ENCODE measurements at regions not wholly inside any gene's neighbourhood (a gene's known extent, or its start where the extent isn't known, plus 50 kb on each side); places are given as distances from the start of the nearest gene placed in this dataset.

DNA sequence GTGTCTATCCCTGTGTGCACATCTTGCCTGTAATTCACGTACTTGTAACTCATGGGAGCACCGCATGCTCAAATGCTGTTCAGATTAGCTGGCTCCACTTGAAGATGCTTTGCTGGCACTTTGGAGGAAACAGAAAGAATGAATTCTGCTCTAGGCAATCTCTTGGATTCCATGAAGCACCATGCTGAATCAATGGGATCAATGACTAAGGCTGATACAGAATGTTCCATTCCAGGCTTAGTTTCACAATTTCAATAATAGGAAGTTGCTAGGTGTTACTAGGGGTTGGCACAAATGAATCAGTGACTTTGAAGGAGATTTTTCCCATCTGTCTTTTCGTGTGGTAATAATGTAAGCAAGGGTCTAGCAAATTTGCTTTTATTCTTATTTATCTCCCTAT lies 328.8 kb downstream of the OSR1 start:
- ATAC-seq, result no peak

DNA sequence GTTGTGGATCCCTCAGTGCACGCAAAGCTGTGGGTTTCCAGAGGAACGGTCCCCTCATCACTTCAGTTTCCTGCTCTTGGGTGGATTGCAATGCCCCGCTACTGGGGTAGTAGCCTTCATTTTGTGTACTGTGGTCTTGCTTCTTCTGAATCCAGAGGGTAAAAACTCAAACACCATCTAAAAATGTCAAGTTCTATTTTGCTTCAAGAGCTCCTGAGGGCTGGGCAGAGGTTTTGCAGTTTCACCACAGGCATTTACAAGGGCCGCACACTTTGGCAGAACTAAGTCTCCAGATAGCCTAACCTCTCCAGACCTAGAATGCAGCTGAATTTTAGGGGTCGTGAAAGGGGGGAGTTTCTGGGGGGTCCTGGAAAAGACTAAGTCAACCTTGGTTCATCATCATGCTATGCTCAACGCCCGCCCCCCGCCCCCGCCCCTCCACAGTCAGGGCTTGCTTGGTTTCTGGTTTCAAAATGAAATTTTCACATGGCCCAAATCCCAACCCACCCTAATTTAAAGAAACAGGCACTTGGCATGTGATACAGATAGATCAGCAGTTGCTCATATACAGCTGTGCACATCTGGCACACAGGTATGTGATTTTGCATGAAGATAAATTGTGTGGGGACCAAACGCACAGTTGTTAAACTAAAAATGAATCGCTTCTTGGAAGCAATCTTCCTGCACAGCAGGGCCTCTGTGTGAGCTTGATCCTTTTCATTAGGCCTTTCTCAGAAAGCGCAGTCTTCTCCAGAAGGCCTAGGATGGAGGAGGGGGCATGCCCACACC lies 329.6 kb downstream of the OSR1 start:
- no peak for ATAC-seq

DNA sequence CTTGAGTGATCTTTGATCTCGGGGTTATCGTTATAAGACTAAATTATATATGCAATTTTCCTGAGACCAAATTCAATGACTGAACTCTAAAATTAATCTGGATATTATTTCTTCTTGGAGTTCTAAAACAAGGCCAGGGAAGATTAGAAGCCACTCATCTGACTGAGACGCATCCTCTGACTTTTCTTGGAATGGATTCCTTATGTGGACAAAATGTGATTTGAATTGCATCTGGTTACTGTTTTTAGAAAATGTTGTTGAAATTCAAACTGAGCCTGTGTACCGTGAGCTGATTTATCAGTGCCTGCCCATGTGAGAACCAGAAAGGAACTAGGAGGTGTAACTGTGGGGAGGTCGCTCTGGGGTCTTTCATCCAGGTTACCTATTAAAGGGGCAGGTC lies 330.8 kb downstream of the OSR1 start:
- no peak for ATAC-seq

DNA sequence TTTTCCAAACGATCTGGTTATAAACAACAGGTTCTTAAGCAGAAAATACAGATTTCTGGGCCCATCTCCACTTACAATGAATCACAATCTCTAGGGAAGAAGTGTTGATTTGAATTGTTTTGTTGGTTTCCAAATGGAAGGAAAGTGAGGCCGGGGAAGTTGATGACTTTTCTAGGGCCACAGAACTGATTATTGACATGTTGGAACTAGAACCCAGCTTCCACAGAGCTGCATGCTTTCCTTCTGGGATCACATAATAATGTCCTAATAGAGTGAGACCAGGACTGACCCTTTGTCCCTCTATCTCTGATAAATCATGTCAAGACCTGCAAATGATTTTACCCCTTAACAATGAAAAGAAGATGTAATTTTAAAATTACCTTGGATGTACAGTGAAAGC lies 332.2 kb downstream of the OSR1 start:
- ATAC-seq, result no peak

DNA sequence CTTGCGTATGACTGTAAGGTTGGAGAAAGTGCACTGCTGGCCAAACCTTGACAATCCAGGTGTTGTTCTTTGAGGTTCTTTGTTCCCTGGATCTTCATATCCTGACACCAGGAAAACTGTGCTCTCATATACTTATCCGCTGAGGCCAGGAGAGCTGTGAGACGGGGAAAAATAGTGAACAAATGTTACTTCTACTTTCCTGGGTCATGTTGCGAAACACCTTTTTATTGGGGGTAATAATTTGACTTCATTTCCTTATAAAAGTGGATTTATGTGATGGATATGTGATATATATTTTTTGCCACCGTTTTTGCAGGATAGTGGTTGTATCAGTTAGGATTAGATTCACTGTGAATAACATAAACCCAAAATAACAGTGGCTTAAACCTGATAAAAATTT lies 336.1 kb downstream of the OSR1 start:
- no peak for ATAC-seq

DNA sequence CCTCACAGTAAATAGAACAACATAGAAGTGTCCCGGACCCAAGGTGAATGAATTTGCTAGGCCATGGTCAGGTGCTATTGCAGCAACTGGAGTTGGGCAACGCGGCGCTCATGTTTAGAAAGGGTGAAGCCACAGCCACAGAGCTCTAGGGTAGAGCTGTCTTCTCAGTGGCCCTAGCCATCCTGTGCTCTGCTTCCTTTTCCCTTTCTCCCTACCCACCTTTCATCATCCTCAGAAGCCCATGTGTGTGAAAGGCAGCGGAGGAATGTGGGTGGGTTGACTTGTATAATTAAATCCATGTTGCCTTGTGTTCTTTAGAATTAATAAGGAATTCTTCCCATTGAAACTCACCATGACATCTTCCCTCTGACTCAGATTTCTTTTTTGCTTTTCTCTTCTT lies 336.7 kb downstream of the OSR1 start:
- ATAC-seq, result no peak

DNA sequence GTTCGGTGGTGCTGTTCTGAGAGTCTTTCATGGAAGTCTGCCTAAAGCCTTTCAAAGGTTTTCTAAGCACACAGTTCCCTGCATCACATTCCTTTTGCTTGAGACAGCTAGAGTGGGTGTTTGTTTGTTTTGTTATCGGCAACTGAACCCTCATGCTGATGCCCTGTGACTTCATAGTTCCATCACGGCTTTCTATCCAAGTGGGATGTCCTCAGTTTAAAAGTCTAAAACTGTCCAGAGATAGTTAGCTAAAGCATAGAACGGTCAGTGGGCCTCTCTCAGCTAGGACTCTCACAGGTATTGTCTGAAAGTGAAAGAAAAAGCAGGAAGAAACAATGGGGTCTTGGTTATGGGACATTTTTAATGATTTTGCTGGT lies 337.3 kb downstream of the OSR1 start:
- no peak for ATAC-seq

DNA sequence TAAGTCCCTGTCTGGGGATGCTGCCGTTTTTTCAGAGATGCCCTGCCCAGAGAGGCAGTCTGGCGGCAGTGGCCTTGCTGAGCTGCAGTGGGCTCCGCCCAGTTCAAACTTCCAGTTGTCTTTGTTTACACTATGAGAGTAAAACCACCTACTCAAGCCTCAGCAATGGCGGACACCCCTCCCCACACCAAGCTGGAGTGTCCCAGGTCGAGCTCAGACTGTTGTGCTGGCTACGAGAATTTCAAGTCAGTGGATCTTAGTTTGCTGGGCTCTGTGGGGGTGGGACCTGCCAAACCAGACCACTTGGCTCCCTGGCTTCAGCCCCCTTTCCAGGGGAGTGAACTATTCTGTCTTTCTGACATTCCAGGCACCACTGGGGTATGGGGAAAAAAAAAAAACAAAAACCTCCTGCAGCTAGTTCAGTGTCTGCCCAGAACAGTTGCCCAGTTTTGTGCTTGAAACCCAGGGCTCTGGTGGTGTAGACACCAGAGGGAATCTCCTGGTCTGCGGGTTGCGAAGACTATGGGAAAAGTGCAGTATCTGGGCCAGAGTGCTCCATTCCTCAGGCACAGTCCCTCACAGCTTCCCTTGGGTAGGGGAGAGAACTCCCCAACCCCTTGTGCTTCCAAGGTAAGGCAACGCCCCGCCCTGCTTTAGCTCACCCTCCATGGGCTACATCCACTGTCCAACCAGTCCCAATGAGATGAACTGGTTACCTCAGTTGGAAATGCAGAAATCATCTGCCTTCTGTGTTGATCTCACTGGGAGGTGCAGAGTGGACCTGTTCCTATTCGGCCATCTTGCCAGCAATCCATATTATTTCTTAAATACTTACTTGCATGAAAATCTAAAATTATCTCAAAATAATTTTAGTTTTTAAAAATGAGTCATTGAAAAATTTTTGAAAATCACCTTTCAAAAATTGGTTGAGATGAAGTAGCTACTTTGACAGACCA lies 338.0 kb downstream of the OSR1 start:
- ATAC-seq, result no peak

DNA sequence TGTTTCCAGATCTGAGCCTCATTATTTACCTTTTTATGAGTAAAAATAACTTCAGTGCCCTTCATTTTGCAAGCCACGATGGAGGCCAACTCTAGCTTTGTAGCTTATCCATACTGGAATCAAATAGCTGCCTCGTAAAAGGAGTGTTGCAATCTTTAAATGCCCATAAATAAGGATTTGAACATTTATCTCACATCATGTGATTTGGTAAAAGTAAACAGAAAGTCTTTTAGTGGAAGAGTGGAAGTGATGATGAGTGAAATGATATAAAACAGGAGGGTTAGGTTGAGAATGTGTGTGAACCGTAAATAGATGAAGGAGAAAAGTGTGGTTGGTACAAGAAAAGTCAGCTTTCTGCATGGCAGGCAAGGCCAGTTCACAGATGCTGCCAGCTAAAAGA lies 348.9 kb downstream of the OSR1 start:
- ATAC-seq, result no peak

DNA sequence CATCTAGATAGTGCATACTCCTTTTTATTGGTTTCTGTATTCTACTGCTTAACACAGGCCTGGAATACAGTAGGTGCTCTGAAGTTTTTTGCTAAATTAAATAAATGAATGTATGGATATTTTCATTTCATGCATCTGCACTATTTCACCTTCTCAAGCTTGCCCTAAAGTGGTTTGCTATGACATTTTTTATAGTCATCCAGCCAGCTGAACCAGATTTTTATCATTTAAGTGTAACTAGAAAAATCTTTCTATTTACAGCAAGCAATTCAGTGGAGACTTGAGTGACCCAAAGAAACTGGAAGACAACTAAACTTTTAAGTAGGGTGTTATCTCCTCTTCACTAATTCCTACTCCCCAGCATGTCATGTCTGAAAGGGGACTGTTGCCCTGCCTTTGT lies 354.9 kb downstream of the OSR1 start:
- no peak for ATAC-seq

DNA sequence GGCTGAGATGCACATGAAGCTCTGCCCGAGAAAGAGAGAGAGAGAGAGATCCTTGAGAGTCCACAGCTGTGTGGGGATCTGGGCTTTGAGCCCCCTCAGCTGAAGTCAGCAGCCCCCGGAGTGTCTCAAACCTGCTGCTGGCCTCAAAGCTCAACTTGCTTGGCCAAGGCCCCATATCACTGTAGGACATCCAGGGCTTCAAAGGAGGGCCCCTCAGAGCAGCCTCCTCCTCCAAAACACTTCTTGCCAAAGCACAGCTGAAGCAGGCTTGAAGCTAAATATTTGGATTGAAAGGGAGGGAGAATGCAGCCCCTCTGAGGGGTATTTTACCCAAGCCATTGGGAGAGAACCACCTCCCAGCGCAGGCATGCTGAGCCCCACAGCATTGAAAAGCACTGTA lies 357.6 kb downstream of the OSR1 start:
- ATAC-seq, result no peak

DNA sequence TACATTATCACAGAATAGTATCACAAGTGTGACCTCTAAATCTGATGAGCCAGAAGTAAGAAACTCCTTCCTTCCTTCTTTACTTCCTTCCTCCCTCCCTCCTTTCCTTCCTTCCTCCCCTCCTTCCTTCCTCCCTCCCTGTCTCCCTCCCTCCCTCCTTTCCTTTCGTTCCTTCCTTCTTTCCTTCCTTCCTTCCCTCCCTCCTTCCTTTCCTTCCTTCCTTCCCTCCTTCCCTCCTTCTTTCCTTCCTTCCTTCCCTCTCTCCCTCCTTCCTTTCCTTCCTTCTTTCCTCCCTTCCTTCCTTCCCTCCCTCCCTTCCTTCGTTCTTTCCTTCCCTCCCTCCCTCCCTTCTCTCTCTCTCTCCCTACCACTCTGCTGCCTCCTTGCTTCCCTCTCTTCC lies 359.2 kb downstream of the OSR1 start:
- ATAC-seq, result no peak

DNA sequence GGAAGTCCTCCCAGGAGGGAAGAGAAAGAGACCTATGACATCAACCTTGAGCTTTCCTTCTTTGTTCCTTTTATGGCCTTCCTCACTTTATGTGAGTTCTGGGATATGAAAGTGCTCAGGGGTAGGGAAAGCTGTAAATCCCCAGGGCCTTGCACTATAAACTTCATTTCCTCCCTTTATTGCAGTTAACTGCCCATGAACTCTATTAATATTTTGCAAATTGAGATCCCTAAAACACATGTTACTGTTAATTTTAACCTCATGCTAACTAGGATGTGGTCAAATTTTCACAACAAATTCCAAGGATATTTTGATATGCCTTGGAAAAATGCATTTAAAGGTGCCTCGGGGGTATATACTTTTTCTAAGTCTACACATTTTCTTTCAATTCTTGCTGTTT lies 359.9 kb downstream of the OSR1 start:
- no peak for ATAC-seq

DNA sequence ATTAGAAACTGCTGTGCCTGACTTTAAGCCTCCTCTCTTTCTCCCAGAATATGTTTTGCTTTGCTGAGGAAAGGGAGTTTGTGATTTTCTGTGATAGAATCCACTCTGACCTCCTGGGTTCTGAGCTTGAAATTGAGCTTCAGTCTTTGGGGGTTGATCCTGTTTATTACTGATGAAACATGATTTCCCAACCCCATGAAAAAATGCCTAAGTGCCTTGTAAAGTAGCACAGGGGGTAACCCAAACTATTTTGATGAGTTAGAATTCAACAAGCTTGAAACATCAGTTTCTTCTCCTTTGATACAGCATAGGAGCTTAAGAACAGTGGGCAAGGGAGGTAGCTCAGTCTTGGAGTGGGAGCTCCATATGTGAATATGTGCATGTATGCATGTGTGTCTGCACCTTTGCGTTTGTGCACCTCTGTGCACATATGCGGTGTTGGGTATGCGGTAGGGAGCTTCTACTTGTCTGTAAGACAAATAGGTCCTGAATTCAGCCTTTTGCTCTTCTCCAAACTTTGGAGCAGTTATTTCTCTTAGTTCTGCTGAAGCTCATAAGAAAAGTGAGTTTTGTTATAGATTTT lies 364.6 kb downstream of the OSR1 start:
- ATAC-seq, result no peak

DNA sequence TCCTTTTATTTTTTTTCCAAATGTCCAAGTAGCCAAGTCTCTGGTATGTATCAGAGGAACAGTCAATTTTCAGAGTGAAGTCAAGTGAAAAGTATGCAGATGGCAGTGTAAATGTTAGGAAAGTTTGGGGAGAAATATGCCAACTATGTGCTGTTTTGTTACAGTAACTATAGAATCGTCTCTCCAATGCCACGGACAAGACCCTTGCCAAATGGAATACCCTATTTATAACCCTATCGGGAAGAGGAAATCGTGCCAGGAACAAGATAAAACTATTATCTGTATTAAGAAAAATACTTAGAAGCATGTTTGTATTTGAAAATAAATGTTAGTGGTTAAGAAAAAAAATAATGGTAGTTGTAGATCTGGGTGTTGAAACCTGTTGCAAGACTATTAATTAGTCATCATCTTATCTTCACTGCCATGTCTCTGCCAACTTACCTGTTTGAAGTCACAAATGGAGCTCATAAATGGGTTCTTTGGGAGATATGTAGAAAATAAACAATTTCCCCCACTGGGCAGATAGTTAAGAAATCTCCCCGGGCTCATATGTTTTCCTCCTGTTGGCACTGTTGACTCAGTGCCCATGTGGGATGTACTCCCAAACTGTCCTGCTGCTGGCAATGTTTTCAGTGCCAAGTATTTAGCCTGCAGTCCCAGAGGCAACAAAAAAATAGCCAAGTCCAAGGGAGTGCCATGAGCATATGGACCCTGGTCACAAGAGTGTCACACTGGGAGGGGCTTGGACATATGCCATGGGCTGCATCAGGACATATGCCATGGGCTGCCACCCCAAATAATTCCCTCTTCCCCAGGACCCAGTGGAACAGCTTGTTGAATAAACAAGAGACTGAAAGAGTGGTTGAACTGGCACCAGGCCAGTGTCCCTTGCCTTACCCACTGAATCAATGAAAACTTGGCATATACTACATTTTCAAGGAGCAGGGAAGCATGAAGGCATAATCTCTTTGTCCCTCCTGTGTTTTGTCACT lies 366.9 kb downstream of the OSR1 start:
- ATAC-seq, result no peak

DNA sequence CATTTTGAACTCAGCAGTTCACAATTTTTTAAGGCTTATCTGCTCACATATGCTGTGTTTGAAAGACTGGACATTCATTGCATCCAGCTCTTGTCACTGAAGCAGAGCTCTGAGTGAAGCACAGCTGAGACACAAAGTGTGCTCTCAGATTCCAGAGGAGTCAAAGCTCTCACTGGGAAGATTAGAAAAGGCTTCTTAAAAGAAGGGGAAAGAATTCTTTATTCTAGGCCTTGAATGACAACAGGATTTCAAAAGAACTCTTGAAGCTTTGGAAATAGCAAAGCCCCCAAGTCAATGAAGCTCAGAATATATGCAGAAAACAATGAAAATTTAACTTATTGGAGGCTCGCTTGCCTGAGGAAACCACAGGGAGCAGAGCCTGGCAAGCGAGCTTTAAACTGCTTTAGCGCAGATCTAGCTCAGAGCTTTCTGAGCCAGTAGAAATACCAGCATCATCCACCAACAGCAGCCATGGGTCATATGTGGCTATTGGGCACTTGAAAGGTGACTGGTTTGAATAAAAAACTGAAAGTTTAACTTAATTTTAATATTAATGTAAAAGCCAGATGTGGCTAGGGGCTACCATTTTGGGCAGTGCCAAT lies 369.7 kb downstream of the OSR1 start:
- no peak for ATAC-seq

DNA sequence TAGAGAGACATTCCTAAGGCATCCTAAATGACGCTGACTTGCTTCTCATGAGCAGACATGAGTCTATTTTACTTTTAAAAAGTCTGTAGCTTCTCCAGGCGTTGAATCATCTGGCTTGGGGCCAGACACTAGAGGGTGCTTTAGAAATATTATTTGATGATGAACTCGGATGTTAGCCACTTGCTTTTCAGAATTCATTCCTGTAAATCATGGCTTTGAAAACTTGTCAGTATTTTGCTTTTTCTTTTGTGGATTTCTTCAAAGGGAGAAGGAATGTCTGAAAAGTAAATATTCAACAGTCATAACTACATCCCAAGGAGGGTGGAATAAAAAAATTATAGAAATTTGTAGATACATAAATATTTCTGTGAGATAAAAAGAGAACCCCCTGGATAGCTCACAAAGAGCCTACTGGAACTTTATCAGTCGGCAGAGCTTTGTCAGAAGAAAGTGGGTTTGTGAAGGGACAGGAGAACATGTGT lies 370.8 kb downstream of the OSR1 start:
- no peak for ATAC-seq

DNA sequence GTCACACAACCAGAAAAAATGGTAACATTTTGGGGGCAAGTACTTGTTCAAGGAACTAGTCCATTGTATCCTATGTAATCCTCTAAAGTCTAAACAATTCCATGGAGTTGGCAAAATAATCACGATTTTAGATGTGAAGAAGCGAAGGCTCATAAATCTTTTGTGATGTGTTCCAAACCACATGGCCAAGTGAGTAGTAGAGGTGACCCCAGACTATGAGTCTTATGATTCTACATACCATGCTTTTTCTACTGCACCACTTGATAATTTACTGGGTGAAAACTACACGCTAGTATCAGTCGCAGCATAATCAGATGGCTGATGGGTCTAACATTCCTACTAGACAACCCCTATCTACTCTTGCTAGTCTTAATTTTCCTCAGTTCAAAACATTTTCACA lies 371.4 kb downstream of the OSR1 start:
- ATAC-seq, result no peak

DNA sequence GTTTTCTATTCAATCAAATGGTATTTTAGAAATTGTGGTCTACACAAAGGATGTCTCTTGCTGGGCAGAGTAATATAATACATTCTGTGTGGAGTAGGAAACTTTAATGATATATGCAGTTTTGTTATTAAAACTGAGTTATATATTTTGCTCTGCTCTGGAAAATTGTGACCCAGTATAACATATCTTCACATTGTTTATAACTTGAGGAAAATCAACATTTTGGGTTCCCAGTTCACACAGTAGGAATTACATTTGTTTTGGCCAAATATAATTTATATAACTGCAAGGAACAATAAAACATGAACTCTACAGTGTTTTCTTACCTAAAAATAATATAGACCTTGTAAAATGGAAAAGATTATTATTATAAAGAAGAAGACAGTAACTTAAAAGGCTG lies 372.4 kb downstream of the OSR1 start:
- ATAC-seq, result no peak

DNA sequence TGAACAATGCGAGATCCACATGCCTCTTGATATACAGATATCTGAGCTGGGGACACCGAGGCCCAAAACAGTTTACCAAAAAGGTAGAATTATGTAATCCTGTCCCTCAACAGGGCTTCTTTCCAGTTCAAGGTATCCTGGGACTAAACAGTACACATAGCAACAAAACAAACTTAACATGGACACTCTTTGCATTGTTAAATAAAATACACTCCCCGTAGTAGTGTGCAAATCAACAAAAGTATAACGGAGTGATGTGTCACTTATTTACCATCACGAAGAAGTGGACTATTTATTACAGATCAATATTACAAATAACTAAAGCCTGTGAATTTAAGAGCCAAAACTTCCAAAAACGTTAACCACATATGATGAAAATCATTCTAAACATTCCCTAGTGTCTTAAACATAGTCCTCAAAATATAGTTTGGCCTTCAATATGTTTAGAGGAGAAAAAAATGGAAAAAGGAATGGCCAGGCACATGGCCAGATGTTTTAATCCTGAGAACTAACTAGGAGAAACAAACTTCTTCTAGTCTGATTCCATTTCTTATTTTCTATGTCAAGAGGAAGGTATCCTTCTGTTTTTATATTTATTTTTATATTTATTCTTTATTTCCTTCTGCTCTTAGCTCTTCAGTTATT lies 377.5 kb downstream of the OSR1 start:
- ATAC-seq, result no peak

DNA sequence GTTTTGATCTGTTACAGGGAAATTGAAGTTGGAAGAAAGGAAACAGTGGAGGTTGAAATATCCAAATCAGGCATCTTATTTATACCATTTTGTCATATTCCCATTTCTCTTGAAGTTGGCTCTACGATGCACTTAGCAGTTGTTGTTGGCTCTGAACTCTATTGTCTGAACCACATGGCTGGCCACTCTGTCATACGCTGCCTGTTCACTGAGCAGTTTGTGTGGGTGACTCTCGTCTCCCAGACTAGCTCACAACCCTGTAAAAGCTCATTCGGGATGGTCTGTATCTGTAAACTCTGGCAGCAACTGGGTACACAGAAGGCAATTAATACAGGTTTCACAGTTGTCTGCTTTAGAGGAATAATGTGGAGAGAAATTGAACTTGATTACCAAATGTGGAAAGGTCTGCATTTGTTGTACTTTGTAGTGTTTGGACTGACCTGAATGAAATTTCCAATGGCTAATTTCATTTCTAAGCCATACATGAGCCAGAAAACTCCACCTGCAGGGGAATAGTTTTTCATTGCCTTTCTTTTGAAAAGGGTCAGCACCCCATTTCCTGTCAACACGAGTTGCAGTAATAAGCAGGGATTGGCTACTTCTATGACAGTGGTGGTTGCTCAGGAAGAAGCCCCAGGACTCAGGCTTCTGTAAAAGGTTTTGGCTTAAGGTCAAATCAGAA lies 378.2 kb downstream of the OSR1 start:
- no peak for ATAC-seq

Measured in activated CD4-positive, CD25-positive, alpha-beta regulatory T cell treated with anti-CD3 and anti-CD28 coated beads, Interleukin-2, amount 50 U/mL, for 24 hours (primary cell).